Right lobe of liver (tissue), 4 donors: ENCODE measurements at regions not wholly inside any gene's neighbourhood (a gene's known extent, or its start where the extent isn't known, plus 50 kb on each side); places are given as distances from the start of the nearest gene placed in this dataset.

Source experiments
- CTCF ChIP-seq, 4 donors: fragments of 200-600 bp in 3 of 4; fragments of 450-650 bp in 1 of 4; IDR thresholded peaks; one replicate each; pipeline versions ENCODE4 v1.5.1 to v1.8.0; 2016 to 2022; ENCODE audit warnings: antibody characterized with exemption in 4 of 4, mild to moderate bottlenecking in 2 of 4
- POLR2A ChIP-seq: fragments of 450-650 bp; IDR thresholded peaks from one replicate; pipeline ENCODE4 v1.6.1; 2017; ENCODE audit warnings: antibody characterized with exemption, mild to moderate bottlenecking
- donor health status: DM: no; HTN: no; CAD: no.
- donor health status: DM: no; HTN: no; CAD: no.
- donor health status: DM: no; HTN: yes; CAD: no.

- no peak for TF ChIP-seq POLR2A
- TF ChIP-seq CTCF (IDR thresholded peaks at IDR 0.05) = no peak
Observed at GRCh38 chr3:104537323-104537722, 829.4 kb upstream of the ALCAM start.
